Neural cell (in vitro differentiated cells): ENCODE measurements at regions not wholly inside any gene's neighbourhood (a gene's known extent, or its start where the extent isn't known, plus 50 kb on each side); places are given as distances from the start of the nearest gene placed in this dataset.

Experiments
- H2AFZ ChIP-seq: fragments of 200-600, 300-800 bp; sonication (generic), shearing (Covaris generic); 2 replicates; pipeline ENCODE4 v1.6.0; 2014; ENCODE audit warnings: low read depth, mild to moderate bottlenecking, antibody characterized with exemption, low read length, moderate library complexity
- H3F3A ChIP-seq: fragments of 200-600 bp; shearing (Covaris generic); 2 replicates; pipeline ENCODE4 v1.6.1; 2016; ENCODE audit warnings: mild to moderate bottlenecking, moderate library complexity, mixed read lengths, antibody characterized with exemption, low read length; ENCODE audit not compliant: insufficient read depth, poor library complexity, severe bottlenecking
- H3K27ac ChIP-seq: fragments of 200-600, 300-800 bp; sonication (generic), shearing (Covaris generic); 2 replicates; pipeline ENCODE4 v1.5.1; 2014; ENCODE audit warnings: mild to moderate bottlenecking, low read length, moderate library complexity
- H3K27me3 ChIP-seq: fragments of 300-800, 200-600 bp; sonication (generic), shearing (Covaris generic); 2 replicates; pipeline ENCODE4 v1.6.0; 2014; ENCODE audit warnings: mild to moderate bottlenecking, low read depth, low read length, moderate library complexity; ENCODE audit not compliant: insufficient read depth
- H3K36me3 ChIP-seq: fragments of 300-800, 200-600 bp; sonication (generic), shearing (Covaris generic); 2 replicates; pipeline ENCODE4 v1.5.1; 2014; ENCODE audit warnings: mild to moderate bottlenecking, antibody characterized with exemption, low read length, moderate library complexity; ENCODE audit not compliant: insufficient read depth
- H3K4me2 ChIP-seq: fragments of 300-800, 200-600 bp; sonication (generic), shearing (Covaris generic); 2 replicates; pipeline ENCODE4 v1.6.0; 2014; ENCODE audit warnings: mild to moderate bottlenecking, low read length
- H3K4me3 ChIP-seq: fragments of 300-800, 200-600 bp; sonication (generic), shearing (Covaris generic); 2 replicates; pipeline ENCODE4 v1.5.1; 2014; ENCODE audit warnings: mild to moderate bottlenecking, low read length, moderate library complexity
- H3K79me2 ChIP-seq: fragments of 200-600 bp; shearing (Covaris generic); replicated peaks from 2 replicates; pipeline ENCODE4 v1.6.0; 2014; ENCODE audit warnings: mild to moderate bottlenecking, low read length, moderate library complexity; ENCODE audit not compliant: insufficient read depth
- H3K9ac ChIP-seq: fragments of 300-800, 200-600 bp; sonication (generic), shearing (Covaris generic); 2 replicates; pipeline ENCODE4 v1.6.1; 2016; ENCODE audit warnings: mild to moderate bottlenecking, low read length, mixed read lengths
- H3K9me2 ChIP-seq: fragments of 200-600 bp; shearing (Covaris generic); 2 replicates; pipeline ENCODE4 v1.6.1; 2016; ENCODE audit warnings: mild to moderate bottlenecking, low read length, mixed read lengths; ENCODE audit not compliant: insufficient read depth
- H3K9me3 ChIP-seq: fragments of 200-600, 300-800 bp; sonication (generic), shearing (Covaris generic); 2 replicates; pipeline ENCODE4 v1.6.1; 2016; ENCODE audit warnings: mild to moderate bottlenecking, mixed run types, low read length, moderate library complexity, mixed read lengths
- H4K20me1 ChIP-seq: fragments of 200-600 bp; shearing (Covaris generic); 2 replicates; pipeline ENCODE4 v1.6.1; 2016; ENCODE audit warnings: mild to moderate bottlenecking, mixed run types; ENCODE audit not compliant: insufficient read depth
- EP300 ChIP-seq: fragments of 450-650 bp; conservative IDR thresholded peaks from 2 replicates; pipeline ENCODE4 v1.6.1; 2014; ENCODE audit warnings: antibody characterized with exemption, mild to moderate bottlenecking, moderate library complexity; ENCODE audit not compliant: poor library complexity, severe bottlenecking
- EZH2 ChIP-seq: fragments of 200-600, 300-800 bp; shearing (Covaris generic), sonication (generic); IDR thresholded peaks from 2 replicates; pipeline ENCODE4 v1.6.1; 2014; ENCODE audit warnings: antibody characterized with exemption, low read length, borderline replicate concordance, mild to moderate bottlenecking; ENCODE audit not compliant: insufficient read depth, poor library complexity, severe bottlenecking
- MXI1 ChIP-seq: fragments of 450-650 bp; conservative IDR thresholded peaks from 2 replicates; pipeline ENCODE4 v1.6.1; 2014; ENCODE audit warnings: antibody characterized with exemption, mild to moderate bottlenecking; ENCODE audit not compliant: poor library complexity, severe bottlenecking
- POLR2AphosphoS5 ChIP-seq: IDR thresholded peaks from 2 replicates; pipeline ENCODE4 v1.6.1; 2012
- RAD21 ChIP-seq: fragments of 450-650 bp; conservative IDR thresholded peaks from 2 replicates; pipeline ENCODE4 v1.6.1; 2014; ENCODE audit warnings: antibody characterized with exemption, mild to moderate bottlenecking, moderate library complexity
- REST ChIP-seq: IDR thresholded peaks from 2 replicates; pipeline ENCODE4 v1.6.1; 2012; ENCODE audit warnings: borderline replicate concordance
- SMC3 ChIP-seq: fragments of 450-650 bp; conservative IDR thresholded peaks from 2 replicates; pipeline ENCODE4 v1.6.1; 2014; ENCODE audit warnings: antibody characterized with exemption, mild to moderate bottlenecking, moderate library complexity; ENCODE audit not compliant: poor library complexity
- TAF1 ChIP-seq: IDR thresholded peaks from 2 replicates; pipeline ENCODE4 v1.6.1; 2012; ENCODE audit warnings: low read depth
- TF ChIP-seq, protein P1 (sequence below): fragments of 450-650 bp; IDR thresholded peaks from 2 replicates; pipeline ENCODE4 v1.5.1; 2014; ENCODE audit warnings: antibody characterized with exemption, mild to moderate bottlenecking, moderate library complexity; ENCODE audit not compliant: poor library complexity, severe bottlenecking

GRCh38 chr11:112516261-112516660, 255.6 kb upstream of the PLET1 start:
- Histone ChIP-seq H3K27ac (peak overlapping the region; percentile 88), H3K27me3 (no peaks in the 10 kb centered on the region)
- TF ChIP-seq RAD21 (no peak), SMC3 (no peak), MXI1 (no peak), EP300 (no peak), REST (no peak), POLR2AphosphoS5 (no peak), EZH2 (no peak), TAF1 (no peak)
- TF ChIP-seq, protein P1, sequence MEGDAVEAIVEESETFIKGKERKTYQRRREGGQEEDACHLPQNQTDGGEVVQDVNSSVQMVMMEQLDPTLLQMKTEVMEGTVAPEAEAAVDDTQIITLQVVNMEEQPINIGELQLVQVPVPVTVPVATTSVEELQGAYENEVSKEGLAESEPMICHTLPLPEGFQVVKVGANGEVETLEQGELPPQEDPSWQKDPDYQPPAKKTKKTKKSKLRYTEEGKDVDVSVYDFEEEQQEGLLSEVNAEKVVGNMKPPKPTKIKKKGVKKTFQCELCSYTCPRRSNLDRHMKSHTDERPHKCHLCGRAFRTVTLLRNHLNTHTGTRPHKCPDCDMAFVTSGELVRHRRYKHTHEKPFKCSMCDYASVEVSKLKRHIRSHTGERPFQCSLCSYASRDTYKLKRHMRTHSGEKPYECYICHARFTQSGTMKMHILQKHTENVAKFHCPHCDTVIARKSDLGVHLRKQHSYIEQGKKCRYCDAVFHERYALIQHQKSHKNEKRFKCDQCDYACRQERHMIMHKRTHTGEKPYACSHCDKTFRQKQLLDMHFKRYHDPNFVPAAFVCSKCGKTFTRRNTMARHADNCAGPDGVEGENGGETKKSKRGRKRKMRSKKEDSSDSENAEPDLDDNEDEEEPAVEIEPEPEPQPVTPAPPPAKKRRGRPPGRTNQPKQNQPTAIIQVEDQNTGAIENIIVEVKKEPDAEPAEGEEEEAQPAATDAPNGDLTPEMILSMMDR: no peak

DNA sequence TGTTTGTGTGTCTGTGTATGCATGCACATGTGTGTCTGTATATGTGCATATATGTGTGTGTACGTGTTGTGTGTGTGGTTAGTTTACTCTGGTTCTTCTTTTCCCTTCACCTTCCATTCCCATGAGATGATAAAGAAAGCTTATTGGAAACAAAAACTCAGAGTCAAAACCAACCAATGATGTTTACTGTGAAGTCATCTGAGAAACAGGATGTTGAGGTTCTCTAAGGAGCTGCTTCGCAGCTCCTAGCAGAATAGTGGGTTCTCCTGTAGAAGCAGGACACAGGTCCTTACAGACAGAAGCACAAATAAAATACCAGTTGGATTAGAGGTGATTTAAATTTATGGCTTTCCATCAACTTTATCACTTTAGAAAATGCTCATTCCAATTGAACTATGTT, 256.1 kb upstream of the PLET1 start:
- Histone ChIP-seq H3K9ac (no peak overlapping the region), H3K27me3 (no peaks in the 10 kb centered on the region)
- no peak for TF ChIP-seq EZH2
- TF ChIP-seq, protein P1: no peak
- no peak for TF ChIP-seq TAF1
- TF ChIP-seq EP300: no peak
- no peak for TF ChIP-seq MXI1
- TF ChIP-seq POLR2AphosphoS5: no peak
- TF ChIP-seq REST: no peak
- no peak for TF ChIP-seq RAD21
- no peak for TF ChIP-seq SMC3

More at GRCh38 chr11:112516261-112516660, 255.6 kb upstream of the PLET1 start:
- no peak overlapping the region for H3K4me3 ChIP-seq
- H3K79me2 ChIP-seq: no peaks in the 10 kb centered on the region
- H3K9ac ChIP-seq: no peak overlapping the region
- H3K36me3 ChIP-seq: no peaks in the 10 kb centered on the region
- no peaks in the 10 kb centered on the region for H3F3A ChIP-seq
- no peaks in the 10 kb centered on the region for H4K20me1 ChIP-seq
- H3K9me2 ChIP-seq: no peaks in the 10 kb centered on the region
- H3K4me2 ChIP-seq: no peak overlapping the region
- no peak overlapping the region for H2AFZ ChIP-seq
- no peaks in the 10 kb centered on the region for H3K9me3 ChIP-seq

More for the DNA sequence above, 256.1 kb upstream of the PLET1 start:
- H3K27ac ChIP-seq: no peak overlapping the region
- H3K79me2 ChIP-seq: no peaks in the 10 kb centered on the region
- H3K9me2 ChIP-seq: no peaks in the 10 kb centered on the region
- H3F3A ChIP-seq: no peaks in the 10 kb centered on the region
- H3K4me3 ChIP-seq: no peak overlapping the region
- H3K4me2 ChIP-seq: no peak overlapping the region
- H3K9me3 ChIP-seq: no peaks in the 10 kb centered on the region
- no peaks in the 10 kb centered on the region for H3K36me3 ChIP-seq
- H4K20me1 ChIP-seq: no peaks in the 10 kb centered on the region
- no peak overlapping the region for H2AFZ ChIP-seq
